HFFc6 (cell line): ENCODE measurements at regions not wholly inside any gene's neighbourhood (a gene's known extent, or its start where the extent isn't known, plus 50 kb on each side); places are given as distances from the start of the nearest gene placed in this dataset.

Experiments used
- DNase-seq: peaks from one replicate; pipeline ENCODE4 v3.0.0-alpha.2; 2018
- H3K27ac Mint-ChIP-seq: 2 replicates; pipeline ENCODE4 v1.8.0; 2020; ENCODE audit warnings: mild to moderate bottlenecking, mixed read lengths
- H3K27me3 Mint-ChIP-seq: 2 replicates; pipeline ENCODE4 v1.8.0; 2021; ENCODE audit warnings: mild to moderate bottlenecking, moderate library complexity, mixed read lengths; ENCODE audit not compliant: insufficient read depth
- H3K36me3 Mint-ChIP-seq: 2 replicates; pipeline ENCODE4 v1.8.0; 2021; ENCODE audit warnings: low read depth, mixed read lengths
- H3K4me1 Mint-ChIP-seq: 2 replicates; pipeline ENCODE4 v1.8.0; 2020; ENCODE audit warnings: low read depth, mixed read lengths
- H3K4me3 Mint-ChIP-seq: 2 replicates; pipeline ENCODE4 v1.8.0; 2020; ENCODE audit warnings: mild to moderate bottlenecking, moderate library complexity, mixed read lengths
- H3K9me3 Mint-ChIP-seq: 2 replicates; pipeline ENCODE4 v1.8.0; 2020; ENCODE audit warnings: mild to moderate bottlenecking, mixed read lengths
- TF ChIP-seq, protein P1 (sequence below): fragments of 200-600 bp; sonication (generic); IDR thresholded peaks from 2 replicates; pipeline ENCODE4 v1.5.0; 2021; ENCODE audit warnings: antibody characterized with exemption, mild to moderate bottlenecking

DNA sequence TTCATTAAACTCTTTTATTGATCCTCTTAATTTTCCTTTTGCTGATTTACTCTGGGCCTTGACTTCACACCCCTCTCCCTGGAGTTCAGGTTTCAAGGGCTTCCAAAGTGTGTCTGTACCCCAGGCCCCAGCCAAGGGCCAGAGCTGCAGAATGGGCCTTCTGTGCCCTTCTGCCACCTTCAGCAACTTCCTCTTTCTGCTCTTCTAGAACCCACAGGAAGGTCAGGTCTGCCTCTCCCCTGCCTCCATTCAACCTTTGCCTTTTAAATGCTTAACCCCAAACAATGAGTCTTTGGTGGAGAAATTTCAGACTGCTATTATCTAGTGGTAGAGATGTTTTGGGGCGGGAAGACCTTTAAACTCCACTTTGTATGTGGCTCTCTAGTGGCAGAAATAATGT lies 63.1 kb downstream of the TSN start:
- Mint-ChIP-seq H3K27me3 (peaks cover 32% of the 10 kb centered on the region), H3K36me3 (no peaks in the 10 kb centered on the region), H3K4me1 (no peaks in the 10 kb centered on the region), H3K9me3 (peaks cover 8% of the 10 kb centered on the region), H3K27ac (no peak overlapping the region), H3K4me3 (no peak overlapping the region)
- TF ChIP-seq, protein P1, sequence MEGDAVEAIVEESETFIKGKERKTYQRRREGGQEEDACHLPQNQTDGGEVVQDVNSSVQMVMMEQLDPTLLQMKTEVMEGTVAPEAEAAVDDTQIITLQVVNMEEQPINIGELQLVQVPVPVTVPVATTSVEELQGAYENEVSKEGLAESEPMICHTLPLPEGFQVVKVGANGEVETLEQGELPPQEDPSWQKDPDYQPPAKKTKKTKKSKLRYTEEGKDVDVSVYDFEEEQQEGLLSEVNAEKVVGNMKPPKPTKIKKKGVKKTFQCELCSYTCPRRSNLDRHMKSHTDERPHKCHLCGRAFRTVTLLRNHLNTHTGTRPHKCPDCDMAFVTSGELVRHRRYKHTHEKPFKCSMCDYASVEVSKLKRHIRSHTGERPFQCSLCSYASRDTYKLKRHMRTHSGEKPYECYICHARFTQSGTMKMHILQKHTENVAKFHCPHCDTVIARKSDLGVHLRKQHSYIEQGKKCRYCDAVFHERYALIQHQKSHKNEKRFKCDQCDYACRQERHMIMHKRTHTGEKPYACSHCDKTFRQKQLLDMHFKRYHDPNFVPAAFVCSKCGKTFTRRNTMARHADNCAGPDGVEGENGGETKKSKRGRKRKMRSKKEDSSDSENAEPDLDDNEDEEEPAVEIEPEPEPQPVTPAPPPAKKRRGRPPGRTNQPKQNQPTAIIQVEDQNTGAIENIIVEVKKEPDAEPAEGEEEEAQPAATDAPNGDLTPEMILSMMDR = no peak
- DNase-seq = no peak

DNA sequence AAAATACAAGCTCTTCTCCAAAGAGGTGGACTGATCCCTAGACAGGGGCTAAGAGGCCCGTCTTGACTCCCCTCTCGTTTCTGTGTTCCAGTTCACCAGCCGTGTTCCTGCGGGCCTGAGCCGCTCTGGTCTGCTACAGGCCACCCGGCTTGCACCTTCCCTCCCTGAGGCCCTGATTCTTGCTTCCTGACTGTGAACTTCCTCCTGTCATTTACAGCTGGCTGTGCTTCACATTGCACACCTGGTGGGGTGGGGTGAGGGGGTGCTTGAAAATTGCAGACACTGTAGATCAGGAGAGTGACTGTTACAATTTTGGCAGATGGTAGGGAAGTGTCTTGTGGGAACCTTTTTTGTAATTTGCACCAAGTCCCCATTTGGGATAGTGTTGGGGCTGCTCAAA lies 64.4 kb downstream of the TSN start:
- Mint-ChIP-seq H3K36me3 (no peaks in the 10 kb centered on the region), H3K4me1 (no peaks in the 10 kb centered on the region), H3K9me3 (peaks cover 8% of the 10 kb centered on the region), H3K27me3 (peaks cover 28% of the 10 kb centered on the region), H3K27ac (no peak overlapping the region), H3K4me3 (no peak overlapping the region)
- TF ChIP-seq, protein P1 = no peak
- DNase-seq = no peak

DNA sequence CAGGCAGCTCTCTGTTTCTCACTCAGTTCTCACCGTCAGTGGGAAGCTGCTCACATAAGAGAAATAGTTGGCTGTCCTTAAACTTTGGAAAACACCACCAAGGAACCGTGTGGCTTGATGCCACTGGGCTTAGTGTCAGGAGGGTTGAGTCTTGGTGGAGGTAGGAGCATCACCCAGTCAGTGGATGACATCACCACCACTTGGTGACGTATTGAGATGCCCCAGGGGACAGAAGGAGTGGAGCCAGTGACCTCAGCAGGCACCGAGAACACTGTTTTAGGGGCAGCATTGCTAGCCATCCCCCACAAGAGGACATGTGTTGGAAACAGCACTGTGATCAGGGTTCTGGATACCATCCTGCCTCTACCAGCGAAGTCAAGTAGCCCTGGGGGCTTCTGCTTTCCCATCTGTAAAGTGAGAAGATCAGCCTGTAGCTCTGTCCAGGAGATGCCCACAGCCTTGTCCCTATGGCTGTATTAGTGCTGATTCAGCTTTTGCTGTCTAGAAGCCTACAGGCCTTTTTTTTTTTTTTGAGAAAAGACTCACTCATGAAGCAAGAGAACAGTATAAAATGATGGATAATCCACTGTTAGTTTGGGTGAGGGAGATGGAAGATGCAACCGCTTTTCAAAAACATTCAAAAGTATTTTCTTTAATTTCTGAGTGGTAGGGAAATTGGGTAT lies 66.2 kb downstream of the TSN start:
- no peak overlapping the region for H3K27ac Mint-ChIP-seq
- no peak for DNase-seq
- H3K4me3 Mint-ChIP-seq = no peak overlapping the region
- no peaks in the 10 kb centered on the region for H3K4me1 Mint-ChIP-seq
- peaks cover 28% of the 10 kb centered on the region for H3K27me3 Mint-ChIP-seq
- TF ChIP-seq, protein P1 = no peak
- no peaks in the 10 kb centered on the region for H3K36me3 Mint-ChIP-seq
- H3K9me3 Mint-ChIP-seq = peaks cover 8% of the 10 kb centered on the region

DNA sequence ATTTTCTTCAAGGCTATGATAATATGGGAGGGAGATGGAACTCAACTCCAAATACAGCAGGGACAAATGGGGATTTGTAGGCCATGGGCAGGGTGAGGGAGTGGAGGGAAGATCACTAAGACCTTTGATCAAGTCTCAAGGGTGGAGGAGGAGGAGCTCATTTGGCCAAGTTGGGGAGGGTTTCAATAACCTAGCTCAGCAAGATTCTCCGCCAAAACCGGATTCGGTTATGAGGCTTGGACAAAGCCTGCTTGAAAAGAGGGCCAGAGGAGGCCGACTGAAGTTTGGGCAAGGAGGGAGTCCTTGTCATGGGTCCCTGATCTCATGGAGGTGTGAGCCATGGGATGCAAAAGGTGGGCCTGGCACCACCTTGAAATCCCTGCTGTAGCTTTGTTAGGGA lies 68.8 kb downstream of the TSN start:
- Mint-ChIP-seq H3K4me1 (no peaks in the 10 kb centered on the region), H3K27me3 (peaks cover 23% of the 10 kb centered on the region), H3K27ac (no peak overlapping the region), H3K36me3 (no peaks in the 10 kb centered on the region), H3K4me3 (no peak overlapping the region), H3K9me3 (no peaks in the 10 kb centered on the region)
- TF ChIP-seq, protein P1 = no peak
- no peak for DNase-seq

DNA sequence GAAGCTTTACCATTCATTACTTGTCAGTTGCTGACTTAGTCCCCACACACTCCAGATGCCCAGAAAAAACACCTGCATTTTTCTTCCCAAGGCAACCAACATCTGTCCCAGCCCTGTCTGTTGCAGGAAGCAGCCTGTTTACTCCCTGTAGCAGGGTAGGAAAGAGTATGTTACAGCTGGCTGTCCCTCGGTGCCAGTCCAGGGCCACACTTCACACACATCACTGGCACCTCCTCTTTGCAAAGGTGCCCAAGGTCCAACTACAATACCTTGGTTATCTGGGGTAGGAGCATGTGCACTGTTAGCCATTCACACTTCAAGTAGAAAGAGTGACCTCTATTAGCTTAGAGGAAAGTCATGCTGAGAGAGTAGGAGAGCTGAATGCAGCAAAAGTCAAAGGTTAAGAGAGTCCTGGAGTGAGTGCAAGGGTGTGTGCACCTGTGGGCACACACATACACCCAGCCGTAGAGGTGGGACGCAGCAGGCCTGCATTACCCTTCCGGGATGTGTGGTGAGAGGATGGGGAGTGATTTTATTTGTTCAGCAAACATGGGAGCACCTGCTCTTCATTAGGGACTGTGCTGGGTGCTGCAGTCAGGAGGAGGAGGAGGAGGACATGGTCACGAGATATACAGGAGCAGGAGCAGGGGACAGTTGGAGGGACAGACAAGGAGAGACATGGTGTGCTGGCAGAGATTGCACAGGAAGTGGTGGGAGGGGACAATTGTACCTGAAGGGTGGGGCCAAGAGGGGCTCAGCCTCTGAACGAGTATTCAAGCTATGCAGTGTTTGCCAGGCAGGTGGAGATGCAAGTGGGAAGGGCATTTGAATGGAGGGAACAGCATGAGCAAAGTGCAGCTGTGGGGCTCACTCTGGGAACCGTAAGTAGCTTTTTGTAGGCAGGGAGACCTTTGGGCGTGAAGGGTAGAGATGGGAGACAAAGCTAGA lies 69.8 kb downstream of the TSN start:
- no peak overlapping the region for H3K27ac Mint-ChIP-seq
- TF ChIP-seq, protein P1 = no peak
- no peak for DNase-seq
- peaks cover 15% of the 10 kb centered on the region for H3K27me3 Mint-ChIP-seq
- H3K4me3 Mint-ChIP-seq = no peak overlapping the region
- H3K36me3 Mint-ChIP-seq = no peaks in the 10 kb centered on the region
- H3K4me1 Mint-ChIP-seq = no peaks in the 10 kb centered on the region
- no peaks in the 10 kb centered on the region for H3K9me3 Mint-ChIP-seq
